Glomerular endothelial cell (primary cell): ENCODE measurements at regions not wholly inside any gene's neighbourhood (a gene's known extent, or its start where the extent isn't known, plus 50 kb on each side); places are given as distances from the start of the nearest gene placed in this dataset.
"Not testable (repeated sequence)": the region's sequence is repeated elsewhere in the genome, so short reads cannot be mapped to it uniquely, and the experiment has no call there.

Experiments
- DNase-seq: peaks from one replicate; pipeline ENCODE4 v3.0.0-alpha.2; 2011; ENCODE audit warnings: low read depth, low spot score; ENCODE audit errors: extremely low read depth

GRCh38 chr2:83229443-83229842 lies 1229.6 kb downstream of the SUCLG1 start:
- DNase-seq: no peak

- no peak for DNase-seq
Observed at GRCh38 chr2:83224591-83225200, 1234.4 kb downstream of the SUCLG1 start.

DNA sequence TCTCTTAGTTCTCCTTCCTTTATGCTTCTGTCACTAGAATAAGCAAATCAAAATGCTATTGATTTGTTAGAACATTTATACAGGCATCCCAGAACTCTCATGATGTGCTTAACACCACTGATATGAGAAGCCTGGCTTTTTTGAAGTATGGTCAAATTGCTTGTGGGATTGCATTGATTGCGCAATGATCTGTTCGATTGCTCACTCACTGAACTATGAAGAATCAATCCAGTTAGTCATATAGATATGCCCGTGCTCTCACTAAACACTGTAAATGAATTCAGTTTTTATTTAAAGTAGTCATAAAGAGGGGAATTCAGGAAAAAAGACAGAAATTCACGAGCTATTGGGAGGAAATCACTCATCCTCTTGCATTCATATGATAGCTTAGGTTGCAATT lies 1237.8 kb downstream of the SUCLG1 start:
- no peak for DNase-seq

DNA sequence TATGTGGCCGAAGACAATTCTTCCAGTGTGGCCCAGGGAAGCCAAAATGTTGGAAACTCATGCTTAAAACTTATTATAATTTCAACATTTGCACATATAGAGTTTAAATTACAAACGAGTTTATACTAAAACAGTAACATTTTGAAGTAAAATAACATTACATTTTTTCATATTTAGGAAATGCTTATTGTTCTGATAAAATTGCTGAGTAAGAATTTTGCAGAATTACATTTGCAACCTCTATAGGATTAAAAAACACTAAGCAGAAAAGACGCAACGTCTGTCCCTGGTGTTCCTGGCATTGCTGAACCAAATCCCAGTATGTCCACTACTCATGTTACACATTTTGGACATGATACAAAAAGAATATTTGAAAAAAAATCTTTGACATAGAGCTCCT lies 1241.2 kb downstream of the SUCLG1 start:
- DNase-seq: no peak

GRCh38 chr2:83196225-83196624 lies 1262.9 kb downstream of the SUCLG1 start:
- DNase-seq: peak; percentile 52

DNA sequence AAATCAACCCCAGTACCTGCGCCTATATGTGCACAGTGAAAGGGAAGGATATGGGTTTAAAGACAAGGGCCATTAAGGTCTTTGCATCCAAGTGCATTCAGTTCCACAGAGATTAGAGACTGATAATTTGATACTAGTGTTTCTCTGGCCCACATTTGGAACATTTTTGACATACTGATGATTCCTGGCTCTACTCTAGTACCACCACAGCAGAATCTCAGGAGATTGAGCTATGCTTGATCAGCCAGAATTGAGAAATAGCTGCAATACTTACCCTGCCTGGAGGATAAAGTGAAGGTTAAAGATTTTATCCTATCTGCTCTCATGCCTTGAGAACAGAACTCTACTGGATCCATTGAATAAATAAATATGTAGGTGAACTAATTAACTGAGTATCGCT lies 1267.8 kb downstream of the SUCLG1 start:
- DNase-seq: no peak

DNA sequence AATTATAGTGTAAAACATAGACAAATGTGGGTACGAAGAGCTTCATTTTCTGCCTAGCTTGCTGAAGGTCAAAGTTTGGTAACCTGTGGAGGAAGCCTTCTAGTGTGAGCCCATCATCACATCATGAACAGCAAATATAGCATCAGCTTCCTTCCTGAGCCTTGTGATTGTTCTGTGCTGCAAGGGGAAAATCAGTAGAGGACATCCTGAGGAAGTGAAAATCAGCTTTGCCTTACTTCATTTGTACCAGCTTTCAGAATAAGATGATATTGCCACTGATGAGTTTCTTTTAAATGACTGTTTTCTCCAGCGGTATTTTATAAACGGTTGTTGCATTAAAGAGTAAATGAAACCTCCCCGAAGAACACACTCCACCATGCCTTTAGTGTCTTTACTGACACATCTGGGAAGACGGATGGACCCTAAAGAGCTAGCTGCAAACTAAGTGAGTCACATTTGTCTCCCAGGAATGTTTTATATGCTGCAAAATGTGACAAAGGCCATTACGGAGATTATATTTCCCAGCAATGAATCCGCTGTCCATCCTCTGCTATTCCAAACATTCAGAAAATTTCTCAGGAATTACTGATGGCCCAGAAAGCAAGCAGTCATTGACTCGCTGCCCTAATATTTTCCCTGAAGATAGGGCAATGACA lies 1272.8 kb downstream of the SUCLG1 start:
- DNase-seq: peak; percentile 65

DNA sequence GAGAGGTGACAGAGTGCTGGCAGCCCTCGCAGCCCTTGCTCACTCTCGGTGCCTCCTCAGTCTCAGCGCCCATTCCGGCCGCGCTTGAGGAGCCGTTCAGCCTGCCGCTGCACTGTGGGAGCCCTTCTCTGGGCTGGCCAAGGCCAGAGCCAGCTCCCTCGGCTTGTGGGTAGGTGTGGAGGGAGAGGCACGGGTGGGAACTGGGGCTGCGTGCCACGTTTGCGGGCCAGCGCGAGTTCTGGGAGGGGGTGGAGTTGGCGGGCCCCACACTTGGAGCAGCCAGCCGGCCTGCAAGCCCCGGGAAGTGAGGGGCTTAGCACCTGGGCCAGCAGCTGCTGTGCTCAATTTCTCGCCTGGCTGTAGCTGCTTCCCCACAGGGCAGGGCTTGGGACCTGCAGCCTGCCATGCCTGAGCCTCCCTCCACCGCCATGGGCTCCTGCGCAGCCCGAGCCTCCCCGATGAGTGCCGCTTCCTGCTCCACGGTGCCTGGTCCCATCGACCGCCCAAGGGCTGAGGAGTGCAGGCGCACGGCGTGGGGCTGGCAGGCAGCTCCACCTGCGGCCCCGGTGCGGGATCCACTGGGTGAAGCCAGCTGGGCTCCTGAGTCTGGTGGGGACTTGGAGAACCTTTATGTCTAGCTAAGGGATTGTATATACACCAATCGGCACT lies 1278.1 kb downstream of the SUCLG1 start:
- DNase-seq: not testable (repeated sequence)

GRCh38 chr2:83176539-83176938 lies 1282.5 kb downstream of the SUCLG1 start:
- no peak for DNase-seq

- no peak for DNase-seq
Observed at GRCh38 chr2:83172841-83173240, 1286.2 kb downstream of the SUCLG1 start.

DNA sequence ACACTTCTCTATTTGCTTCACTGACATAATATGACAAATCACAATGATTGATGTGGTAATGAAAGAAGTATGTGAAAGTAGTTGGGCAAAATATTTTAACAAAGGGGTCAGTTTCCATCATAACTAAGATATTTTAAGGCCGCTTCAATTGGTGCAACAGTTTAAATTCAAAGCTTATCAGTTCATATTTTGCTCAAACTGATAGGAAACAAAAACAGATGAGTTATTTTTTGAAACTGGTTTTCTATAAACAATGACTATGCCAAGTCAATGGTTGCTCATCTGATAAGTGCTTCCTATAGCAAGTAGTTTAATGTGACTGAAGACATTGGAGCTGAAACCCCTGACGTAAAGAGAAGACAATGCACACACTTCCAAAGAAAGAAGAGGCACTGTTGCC lies 1290.7 kb downstream of the SUCLG1 start:
- DNase-seq: no peak

DNA sequence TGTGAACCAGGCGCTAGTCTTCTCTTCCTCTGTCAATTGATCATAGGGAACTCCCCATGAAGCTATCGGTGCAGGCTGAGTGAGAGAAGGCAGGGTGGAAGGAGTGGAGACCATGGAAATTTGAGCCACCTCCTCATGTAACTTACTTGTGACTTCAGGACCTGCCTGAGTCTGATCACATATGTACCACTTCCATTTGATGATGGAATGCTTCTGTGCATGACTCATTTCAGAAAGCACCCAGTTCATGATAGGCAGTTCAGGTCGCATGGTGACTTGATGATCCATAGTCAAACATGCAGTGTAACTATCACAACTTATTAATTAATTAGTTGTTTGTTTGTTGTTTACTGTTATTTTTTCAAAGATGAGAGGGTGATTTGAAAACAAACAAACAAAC lies 1296.7 kb downstream of the SUCLG1 start:
- no peak for DNase-seq

- no peak for DNase-seq
Observed at GRCh38 chr2:83160571-83160970, 1298.5 kb downstream of the SUCLG1 start.

DNA sequence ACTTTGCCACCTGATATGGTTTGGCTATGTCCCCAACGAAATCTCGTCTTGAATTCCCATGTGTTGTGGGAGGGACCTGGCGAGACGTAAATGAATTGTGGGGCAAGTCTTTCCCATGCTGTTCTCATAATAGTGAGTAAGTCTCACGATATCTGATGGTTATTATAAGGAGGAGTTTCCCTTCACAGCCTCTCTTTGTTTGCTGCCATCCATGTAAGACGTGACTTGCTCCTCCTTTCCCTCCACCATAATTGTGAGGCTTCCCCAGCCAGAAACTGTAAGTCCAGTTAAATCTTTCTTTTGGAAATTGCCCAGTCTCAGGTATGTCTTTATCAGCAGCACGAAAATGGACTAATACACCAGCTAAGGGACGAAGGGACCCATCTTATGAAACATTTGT lies 1303.3 kb downstream of the SUCLG1 start:
- DNase-seq: no peak

- DNase-seq: no peak
Observed at GRCh38 chr2:83143946-83144345, 1315.1 kb downstream of the SUCLG1 start.

DNA sequence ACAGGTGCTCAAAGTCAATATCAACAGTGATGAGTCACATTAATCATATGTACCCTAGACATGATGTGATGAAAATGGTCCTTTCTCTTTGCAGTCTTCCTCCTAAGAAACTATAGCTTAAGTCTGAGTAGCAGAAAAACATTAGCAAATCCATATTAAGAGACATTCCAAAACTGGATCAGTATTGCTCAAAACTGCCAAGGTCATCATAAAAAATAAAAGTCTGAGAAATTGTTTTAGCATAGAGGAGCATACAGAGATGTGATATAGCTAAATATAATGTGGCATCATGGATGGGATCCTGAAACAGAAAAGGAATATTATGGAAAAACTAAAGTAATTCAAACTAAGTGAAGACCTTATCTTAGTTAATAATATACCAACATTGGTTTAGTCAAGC lies 1316.1 kb downstream of the SUCLG1 start:
- no peak for DNase-seq

DNA sequence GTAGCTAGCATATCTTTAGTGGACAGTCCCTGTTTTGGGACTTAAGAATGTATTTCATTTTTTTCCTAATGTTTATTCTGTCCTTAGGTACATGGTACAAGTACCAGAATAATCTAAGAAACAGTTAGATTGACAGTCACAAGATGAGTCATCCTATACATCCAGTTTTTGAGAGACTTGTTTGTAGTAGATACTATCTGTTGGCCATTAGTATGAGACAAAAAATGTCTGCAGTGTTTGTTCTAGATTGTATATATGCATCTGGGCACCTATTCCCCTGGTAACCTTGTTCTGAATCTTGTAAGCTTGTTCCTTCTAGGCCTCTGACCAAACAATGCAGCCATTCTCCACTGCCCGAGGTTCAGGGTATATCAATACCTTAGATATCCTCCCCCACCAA lies 1343.5 kb downstream of the SUCLG1 start:
- no peak for DNase-seq

DNA sequence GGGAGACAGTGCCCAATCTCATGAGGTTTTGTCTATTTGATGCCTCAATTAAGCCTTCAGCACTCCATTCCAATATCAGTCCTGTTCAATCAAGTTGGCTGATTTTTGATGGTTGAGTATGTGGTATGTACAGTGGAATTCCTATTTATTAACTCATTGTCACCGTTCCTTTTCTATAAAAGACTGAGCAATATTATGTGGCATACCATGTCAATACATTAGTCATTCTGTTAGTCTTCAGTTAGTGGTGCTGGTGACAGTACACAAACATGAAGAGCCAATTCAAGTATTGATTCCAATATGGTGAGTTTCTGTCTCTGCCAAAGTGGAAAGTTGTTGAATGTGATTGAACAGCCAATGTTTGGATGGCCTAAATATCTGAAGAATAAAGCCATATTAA lies 1343.9 kb downstream of the SUCLG1 start:
- DNase-seq: no peak

DNA sequence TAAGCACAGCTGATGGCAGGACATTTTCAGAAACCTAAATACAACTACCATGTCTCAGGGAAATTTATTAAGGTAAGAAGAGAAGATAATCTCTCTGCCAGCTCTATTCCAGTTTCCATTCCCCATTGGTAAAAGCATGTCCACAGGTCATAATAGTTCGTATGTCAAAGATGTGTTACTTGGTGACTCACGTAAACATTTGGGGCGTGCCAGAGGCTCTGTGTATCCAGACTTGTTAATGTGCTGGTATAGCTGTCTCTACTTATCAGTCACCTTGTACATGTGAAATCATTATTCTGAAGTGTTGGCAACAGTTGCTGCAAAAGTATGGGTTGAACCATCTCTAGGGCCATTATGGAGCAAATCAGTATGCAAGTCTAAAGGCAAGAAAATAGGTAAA lies 1345.1 kb downstream of the SUCLG1 start:
- DNase-seq: no peak

- DNase-seq: no peak
Observed at GRCh38 chr2:83112858-83113257, 1346.2 kb downstream of the SUCLG1 start.

- no peak for DNase-seq
Observed at GRCh38 chr2:83109284-83109683, 1349.8 kb downstream of the SUCLG1 start.

- no peak for DNase-seq
Observed at GRCh38 chr2:83106853-83107252, 1352.2 kb downstream of the SUCLG1 start.
